ENCODE measurements at regions not wholly inside any gene's neighbourhood (a gene's known extent, or its start where the extent isn't known, plus 50 kb on each side); places are given as distances from the start of the nearest gene placed in this dataset.

GRCh38 chr1:87224201-87224600, 104.5 kb upstream of the LMO4 start:
- no peak for TF ChIP-seq POLR2AphosphoS5 (IDR thresholded peaks at IDR 0.05)
- TF ChIP-seq CTCF (IDR thresholded peaks at IDR 0.05): no peak

Measured in breast epithelium (tissue), 3 donors.